Endometrium (tissue), 2 donors: ENCODE measurements at regions not wholly inside any gene's neighbourhood (a gene's known extent, or its start where the extent isn't known, plus 50 kb on each side); places are given as distances from the start of the nearest gene placed in this dataset.
"Not testable (repeated sequence)": the region's sequence is repeated elsewhere in the genome, so short reads cannot be mapped to it uniquely, and the experiment has no call there.

ENCODE experiments used
- FAIRE-seq: peaks from 2 replicates; lab custom pipeline; 2012; peaks lifted over from hg19 to GRCh38; lab: Jason Lieb, UNC
- donor health status: control.
- donor health status: control.

GRCh38 chr12:38159591-38160317 is 156.8 kb upstream of the ALG10B start:
- FAIRE-seq, result no peak

- FAIRE-seq, result no peak
Observed at GRCh38 chr12:38160318-38161122, 156.1 kb upstream of the ALG10B start.

- FAIRE-seq, result no peak
Observed at GRCh38 chr12:38161123-38162000, 155.2 kb upstream of the ALG10B start.

GRCh38 chr12:38162013-38162412 is 154.6 kb upstream of the ALG10B start:
- FAIRE-seq, result no peak

GRCh38 chr12:38162708-38163441 is 153.7 kb upstream of the ALG10B start:
- FAIRE-seq, result no peak

GRCh38 chr12:38163442-38163801 is 153.2 kb upstream of the ALG10B start:
- no peak for FAIRE-seq

GRCh38 chr12:38166225-38166624 is 150.3 kb upstream of the ALG10B start:
- no peak for FAIRE-seq

- FAIRE-seq, result no peak
Observed at GRCh38 chr12:38175538-38175937, 141.0 kb upstream of the ALG10B start.

GRCh38 chr12:38183617-38184016 is 133.0 kb upstream of the ALG10B start:
- not testable (repeated sequence) for FAIRE-seq

- not testable (repeated sequence) for FAIRE-seq
Observed at GRCh38 chr12:38197286-38197685, 119.3 kb upstream of the ALG10B start.

- no peak for FAIRE-seq
Observed at GRCh38 chr12:38201461-38202276, 114.9 kb upstream of the ALG10B start.

GRCh38 chr12:38204831-38205230 is 111.7 kb upstream of the ALG10B start:
- FAIRE-seq, result no peak

- no peak for FAIRE-seq
Observed at GRCh38 chr12:38222011-38222410, 94.6 kb upstream of the ALG10B start.

GRCh38 chr12:38238328-38238727 is 78.2 kb upstream of the ALG10B start:
- not testable (repeated sequence) for FAIRE-seq

- FAIRE-seq, result no peak
Observed at GRCh38 chr12:38253778-38254177, 62.8 kb upstream of the ALG10B start.

GRCh38 chr12:38258411-38258810 is 58.2 kb upstream of the ALG10B start:
- no peak for FAIRE-seq
